ENCODE measurements at regions not wholly inside any gene's neighbourhood (a gene's known extent, or its start where the extent isn't known, plus 50 kb on each side); places are given as distances from the start of the nearest gene placed in this dataset.

DNA sequence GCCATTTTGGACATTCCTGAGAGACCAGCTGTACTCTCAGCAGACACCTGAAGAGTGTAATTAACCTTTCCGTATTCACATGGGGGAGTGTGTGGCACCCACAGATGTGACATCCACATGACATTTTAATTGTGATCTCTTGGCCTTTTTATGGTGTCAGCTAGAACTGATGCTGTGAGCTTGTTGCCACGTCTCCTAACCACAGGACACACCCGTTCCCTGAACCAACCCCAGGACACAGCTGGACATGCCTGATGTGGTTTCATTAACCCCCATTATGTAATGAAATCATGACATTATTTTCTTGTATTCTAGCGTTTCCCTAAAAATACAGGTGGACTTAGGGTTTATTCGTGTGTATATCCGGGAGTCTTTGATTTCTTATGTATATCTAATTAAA is 1036.1 kb downstream of the TMEM121 start:
- TF ChIP-seq POLR2AphosphoS5 (IDR thresholded peaks at IDR 0.05; ENCODE audit: low read depth, low read length) (no peak), POLR2A (IDR thresholded peaks at IDR 0.05; ENCODE audit: low read depth, low read length) (no peak)
